GM12878 (cell line): ENCODE measurements at regions not wholly inside any gene's neighbourhood (a gene's known extent, or its start where the extent isn't known, plus 50 kb on each side); places are given as distances from the start of the nearest gene placed in this dataset.

Source experiments
- CHD2 ChIP-seq: IDR thresholded peaks from 2 replicates; pipeline ENCODE4 v1.6.1; 2011; ENCODE audit warnings: low read depth, low read length, improper control_type of control experiment, borderline replicate concordance
- POLR2A ChIP-seq: IDR thresholded peaks from 2 replicates; pipeline ENCODE4 v1.6.1; 2011; ENCODE audit warnings: low read depth, mild to moderate bottlenecking, low read length
- RFX5 ChIP-seq: IDR thresholded peaks from 2 replicates; pipeline ENCODE4 v1.6.1; 2011; ENCODE audit warnings: low read depth, low read length, improper control_type of control experiment
- SIN3A ChIP-seq: IDR thresholded peaks from 2 replicates; pipeline ENCODE4 v1.6.1; 2012; ENCODE audit warnings: low read depth, low read length, improper control_type of control experiment
- TF ChIP-seq, protein P1 (sequence below): IDR thresholded peaks from 2 replicates; pipeline ENCODE4 v1.6.1; 2012; ENCODE audit warnings: low read depth, low read length, improper control_type of control experiment

DNA sequence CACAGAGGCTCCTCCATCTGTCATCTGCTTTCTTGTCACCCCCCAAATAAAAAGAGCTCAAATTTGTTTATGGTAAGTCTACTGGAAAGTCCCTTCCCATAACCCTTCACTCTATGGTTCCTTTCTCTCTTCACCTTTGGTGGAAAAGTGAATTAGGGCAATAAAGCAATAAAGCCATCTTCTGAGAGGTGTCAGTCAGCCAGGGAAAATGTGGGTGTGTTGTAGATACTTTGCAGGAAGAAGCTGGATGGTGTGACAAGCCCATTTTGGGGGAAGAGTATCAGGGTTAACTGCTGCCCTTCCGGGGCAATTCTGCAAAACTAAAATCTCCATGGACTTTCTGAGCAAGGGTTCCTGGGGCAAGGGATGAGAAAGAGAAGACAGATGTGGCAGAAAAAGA is 197.9 kb downstream of the SH3BP4 start:
- TF ChIP-seq, protein P1, sequence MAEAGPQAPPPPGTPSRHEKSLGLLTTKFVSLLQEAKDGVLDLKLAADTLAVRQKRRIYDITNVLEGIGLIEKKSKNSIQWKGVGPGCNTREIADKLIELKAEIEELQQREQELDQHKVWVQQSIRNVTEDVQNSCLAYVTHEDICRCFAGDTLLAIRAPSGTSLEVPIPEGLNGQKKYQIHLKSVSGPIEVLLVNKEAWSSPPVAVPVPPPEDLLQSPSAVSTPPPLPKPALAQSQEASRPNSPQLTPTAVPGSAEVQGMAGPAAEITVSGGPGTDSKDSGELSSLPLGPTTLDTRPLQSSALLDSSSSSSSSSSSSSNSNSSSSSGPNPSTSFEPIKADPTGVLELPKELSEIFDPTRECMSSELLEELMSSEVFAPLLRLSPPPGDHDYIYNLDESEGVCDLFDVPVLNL = no peak
- TF ChIP-seq POLR2A (no peak), SIN3A (no peak), CHD2 (no peak), RFX5 (no peak)
